HepG2 (cell line): ENCODE measurements at regions not wholly inside any gene's neighbourhood (a gene's known extent, or its start where the extent isn't known, plus 50 kb on each side); places are given as distances from the start of the nearest gene placed in this dataset.

Source experiments
- ATAC-seq: fragments of 200-7000 bp; cut with Tn5 transposase; 3 replicates; pipeline ENCODE4 v1.9.1; 2020; ENCODE audit warnings: mild to moderate bottlenecking, moderate library complexity
- BruUV-seq: library from RNA; stranded (reverse); fragments of 400-500 nt; replicated peaks from 2 replicates; lab custom pipeline; 2021; lab: Mats Ljungman, UMichigan
- CTCF ChIA-PET: fragments of 300-600 bp; formaldehyde crosslinking; extraction: SDS; loops from one replicate; lab custom pipeline; 2021; ENCODE audit warnings: low total read pairs, inconsistent platforms, low intra/inter-chr PET ratio; lab: Yijun Ruan, JAX
- POLR2A ChIA-PET: fragments of 350-600 bp; sonication (Branson Sonifier 250); formaldehyde crosslinking; loops from one replicate; lab custom pipeline; 2020; ENCODE audit warnings: antibody characterized with exemption, inconsistent platforms; lab: Yijun Ruan, JAX
- DNase-seq: peaks from one replicate; pipeline ENCODE4 v3.0.0-alpha.2; 2015; ENCODE audit warnings: low spot score
- FAIRE-seq: peaks from 3 replicates; lab custom pipeline; 2011; peaks lifted over from hg19 to GRCh38; lab: Jason Lieb, UNC
- H2AFZ ChIP-seq: one replicate; pipeline ENCODE4 v1.6.1; 2011; ENCODE audit warnings: low read length, inconsistent platforms
- H3K27ac ChIP-seq: fragments of 300-600 bp; 3 replicates; pipeline ENCODE4 v1.8.0; 2011; ENCODE audit warnings: mixed run types, mild to moderate bottlenecking, mixed read lengths, low read length, inconsistent platforms; ENCODE audit not compliant: insufficient read depth; ENCODE audit errors: extremely low read length
- H3K27me3 ChIP-seq, 2 experiments: fragments of 200-600 bp in 1 of 2; 2 replicates in 1 of 2; 3 replicates in 1 of 2; pipeline versions ENCODE4 v1.6.0 to v1.8.0; 2011; ENCODE audit warnings: low read length in 2 of 2, mild to moderate bottlenecking in 2 of 2, moderate library complexity in 2 of 2, inconsistent platforms in 1 of 2; ENCODE audit not compliant: insufficient read depth in 2 of 2, control insufficient read depth in 1 of 2
- H3K36me3 ChIP-seq, 2 experiments: fragments of 200-600 bp in 1 of 2; replicated peaks in 1 of 2; 2 replicates in 1 of 2; 3 replicates in 1 of 2; pipeline versions ENCODE4 v1.5.1 to v1.8.0; 2011; ENCODE audit warnings: low read length in 2 of 2, inconsistent platforms in 1 of 2; ENCODE audit not compliant: insufficient read depth in 2 of 2, control insufficient read depth in 1 of 2
- H3K4me1 ChIP-seq: 2 replicates; pipeline ENCODE4 v1.5.1; 2012; ENCODE audit warnings: low read length, inconsistent platforms; ENCODE audit not compliant: insufficient read depth
- H3K4me2 ChIP-seq: 2 replicates; pipeline ENCODE4 v1.6.0; 2011; ENCODE audit warnings: low read depth, low read length, inconsistent platforms
- H3K4me3 ChIP-seq, 3 experiments: fragments of 200-600 bp in 1 of 3; sonication (generic), shearing (Covaris generic) in 1 of 3; replicated peaks in 1 of 3; 2 replicates each; pipeline ENCODE4 v1.5.1; 2011 to 2016; ENCODE audit warnings: low read length in 3 of 3, inconsistent platforms in 2 of 3, low read depth in 2 of 3, mild to moderate bottlenecking in 2 of 3, control low read depth in 1 of 3, mixed read lengths in 1 of 3; ENCODE audit not compliant: insufficient read depth in 1 of 3
- H3K79me2 ChIP-seq: one replicate; pipeline ENCODE4 v1.6.1; 2011; ENCODE audit warnings: low read length, inconsistent platforms; ENCODE audit not compliant: insufficient read depth
- H3K9ac ChIP-seq: 2 replicates; pipeline ENCODE4 v1.6.0; 2011; ENCODE audit warnings: mild to moderate bottlenecking, low read depth, low read length, inconsistent platforms; ENCODE audit not compliant: insufficient read depth
- H3K9me3 ChIP-seq: 2 replicates; pipeline ENCODE4 v1.5.1; 2012; ENCODE audit warnings: mild to moderate bottlenecking, low read length
- H4K20me1 ChIP-seq: 2 replicates; pipeline ENCODE4 v1.6.0; 2011; ENCODE audit warnings: inconsistent platforms, mild to moderate bottlenecking, low read length, moderate library complexity; ENCODE audit not compliant: insufficient read depth
- ATF5 ChIP-seq: sonication (generic); formaldehyde crosslinking; IDR thresholded peaks from 2 replicates; pipeline ENCODE4 v1.4.0; 2020; ENCODE audit warnings: mild to moderate bottlenecking, low read depth, missing genetic modification reagents
- BHLHE40 ChIP-seq: IDR thresholded peaks from 2 replicates; pipeline ENCODE4 v1.6.1; 2011; ENCODE audit warnings: low read length, improper control_type of control experiment
- EP300 ChIP-seq, 3 experiments: sonication (generic) in 1 of 3; formaldehyde crosslinking in 1 of 3; IDR thresholded peaks; 2 replicates each; pipeline versions ENCODE4 v1.5.1 to v1.6.1; 2011 to 2020; ENCODE audit warnings: low read depth in 2 of 3, low read length in 2 of 3, borderline replicate concordance in 1 of 3, improper control_type of control experiment in 1 of 3, mild to moderate bottlenecking in 1 of 3, missing genetic modification reagents in 1 of 3, moderate library complexity in 1 of 3
- KLF16 ChIP-seq, 2 experiments: sonication (generic) in 1 of 2; formaldehyde crosslinking in 1 of 2; IDR thresholded peaks; 2 replicates each; pipeline versions ENCODE4 v1.6.1 to v1.8.0; 2016 to 2023; ENCODE audit warnings: missing genetic modification reagents in 2 of 2, missing compliant biosample characterization in 1 of 2
- MED1 ChIP-seq: sonication (generic); formaldehyde crosslinking; IDR thresholded peaks from 2 replicates; pipeline ENCODE4 v1.4.0; 2020; ENCODE audit warnings: missing genetic modification reagents
- ZBED4 ChIP-seq: sonication (generic); formaldehyde crosslinking; IDR thresholded peaks from 2 replicates; pipeline ENCODE4 v1.4.0; 2020; ENCODE audit warnings: missing genetic modification reagents, borderline replicate concordance
- ZNF589 ChIP-seq: sonication (generic); formaldehyde crosslinking; conservative IDR thresholded peaks from 2 replicates; pipeline ENCODE4 v1.8.0; 2022; ENCODE audit warnings: mild to moderate bottlenecking, moderate library complexity, missing genetic modification reagents
- WGBS: methylation state at CpG from one replicate; pipeline ENCODE4 v1.1.6; 2017; ENCODE audit warnings: low lambda C conversion rate; 5-methylcytosine and 5-hydroxymethylcytosine counted together
- in situ Hi-C: cut with HindIII; loops from 2 replicates; pipeline ENCODE4 v1.10.0; 2017; ENCODE audit warnings: low pct_unique_long_range_greater_than_20kb; ENCODE audit not compliant: extremely low pct_ligation_motif_present
- intact Hi-C: fragments of 100-400 bp; cut with micrococcal nuclease; formaldehyde crosslinking; loops from one replicate; pipeline ENCODE4 v1.10.0; 2022; ENCODE audit not compliant: unreplicated experiment

GRCh38 chr13:84834201-84834600 lies 951.9 kb upstream of the SLITRK1 start:
- H3K4me1 ChIP-seq = no peaks in the 10 kb centered on the region
- ATAC-seq (no peak), DNase-seq (no peak), FAIRE-seq (no peak)
- H2AFZ ChIP-seq = no peak overlapping the region
- in situ Hi-C loops = no loop called here
- intact Hi-C loops = no loop called here
- no peak for TF ChIP-seq KLF16 (CRISPR knock-in tag; IDR thresholded peaks at IDR 0.05)
- TF ChIP-seq ATF5 (CRISPR knock-in tag) = no peak
- TF ChIP-seq MED1 (CRISPR knock-in tag) = no peak
- no peak for TF ChIP-seq ZBED4
- TF ChIP-seq ZNF589 = no peak
- no peak for TF ChIP-seq BHLHE40
- no peak for TF ChIP-seq EP300 (IDR thresholded peaks at IDR 0.05; ENCODE audit: low read depth in 2 of 2, low read length in 2 of 2)
- TF ChIP-seq EP300 (CRISPR knock-in tag; IDR thresholded peaks at IDR 0.05; ENCODE audit: borderline replicate concordance) = no peak
- H3K27me3 ChIP-seq = no peaks in the 10 kb centered on the region; a peak in 1 of 5 replicates
- BruUV-seq = no TSS peak
- WGBS = 2% methylated on average over 2 of the region's 2 CpGs
- H3K4me3 ChIP-seq = no peak overlapping the region
- POLR2A ChIA-PET = no interaction called here
- H3K9ac ChIP-seq = no peak overlapping the region
- no peak overlapping the region for H3K27ac ChIP-seq
- no peaks in the 10 kb centered on the region for H3K36me3 ChIP-seq
- no peak overlapping the region for H3K4me2 ChIP-seq
- no peaks in the 10 kb centered on the region for H3K79me2 ChIP-seq
- H3K9me3 ChIP-seq = no peaks in the 10 kb centered on the region
- no peaks in the 10 kb centered on the region for H4K20me1 ChIP-seq
- CTCF ChIA-PET = no interaction called here
